ENCODE measurements at regions not wholly inside any gene's neighbourhood (a gene's known extent, or its start where the extent isn't known, plus 50 kb on each side); places are given as distances from the start of the nearest gene placed in this dataset.
"Not testable (repeated sequence)": the region's sequence is repeated elsewhere in the genome, so short reads cannot be mapped to it uniquely, and the experiment has no call there.

GRCh38 chr6:105695461-105695860 lies 292.6 kb upstream of the PREP start:
- TF ChIP-seq CTCF (IDR thresholded peaks at IDR 0.05; ENCODE audit: unreplicated experiment), result no peak
- no peak overlapping the region for H3K4me3 Mint-ChIP-seq (ENCODE audit: unreplicated experiment)
- H3K9me3 Mint-ChIP-seq (ENCODE audit: unreplicated experiment), result no peaks in the 10 kb centered on the region
- H3K27me3 Mint-ChIP-seq (ENCODE audit: unreplicated experiment), result no peaks in the 10 kb centered on the region
- H3K27ac Mint-ChIP-seq (ENCODE audit: unreplicated experiment), result no peak overlapping the region
- no peak for DNase-seq (ENCODE audit: low spot score)
- no peaks in the 10 kb centered on the region for H3K4me1 Mint-ChIP-seq (ENCODE audit: unreplicated experiment)
- H3K36me3 Mint-ChIP-seq (ENCODE audit: low read depth, unreplicated experiment), result no peaks in the 10 kb centered on the region

GRCh38 chr6:105692613-105693215 lies 289.8 kb upstream of the PREP start:
- no peak for TF ChIP-seq CTCF (IDR thresholded peaks at IDR 0.05; ENCODE audit: unreplicated experiment)
- no peak for DNase-seq (ENCODE audit: low spot score)
- Mint-ChIP-seq H3K27ac (ENCODE audit: unreplicated experiment) (no peak overlapping the region), H3K36me3 (ENCODE audit: low read depth, unreplicated experiment) (no peaks in the 10 kb centered on the region), H3K4me1 (ENCODE audit: unreplicated experiment) (no peaks in the 10 kb centered on the region), H3K4me3 (ENCODE audit: unreplicated experiment) (no peak overlapping the region), H3K27me3 (ENCODE audit: unreplicated experiment) (no peaks in the 10 kb centered on the region), H3K9me3 (ENCODE audit: unreplicated experiment) (peaks cover 6% of the 10 kb centered on the region)

DNA sequence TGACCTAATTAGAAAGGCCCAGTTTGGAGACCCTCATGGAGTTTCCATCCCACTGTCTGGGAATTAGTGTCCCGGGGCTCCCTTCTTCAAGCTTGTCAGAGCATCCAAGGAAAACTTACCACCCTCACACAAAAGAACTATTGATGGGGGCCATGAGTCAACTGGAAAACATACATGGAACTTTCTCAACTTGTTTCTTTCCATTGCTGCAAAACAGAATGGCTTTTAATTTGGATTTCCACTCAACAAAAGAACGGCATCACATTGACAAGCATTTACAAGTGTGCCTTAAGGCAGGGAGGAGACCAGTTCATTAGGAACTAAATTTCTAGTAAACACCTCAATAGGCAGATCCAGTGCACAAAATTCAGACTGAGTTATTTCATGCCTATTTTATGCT lies 289.1 kb upstream of the PREP start:
- no peak for DNase-seq (ENCODE audit: low spot score)
- no peaks in the 10 kb centered on the region for H3K27me3 Mint-ChIP-seq (ENCODE audit: unreplicated experiment)
- H3K27ac Mint-ChIP-seq (ENCODE audit: unreplicated experiment), result no peak overlapping the region
- no peak overlapping the region for H3K4me3 Mint-ChIP-seq (ENCODE audit: unreplicated experiment)
- TF ChIP-seq CTCF (IDR thresholded peaks at IDR 0.05; ENCODE audit: unreplicated experiment), result no peak
- H3K36me3 Mint-ChIP-seq (ENCODE audit: low read depth, unreplicated experiment), result peaks cover 3% of the 10 kb centered on the region
- H3K9me3 Mint-ChIP-seq (ENCODE audit: unreplicated experiment), result peaks cover 13% of the 10 kb centered on the region
- no peaks in the 10 kb centered on the region for H3K4me1 Mint-ChIP-seq (ENCODE audit: unreplicated experiment)

DNA sequence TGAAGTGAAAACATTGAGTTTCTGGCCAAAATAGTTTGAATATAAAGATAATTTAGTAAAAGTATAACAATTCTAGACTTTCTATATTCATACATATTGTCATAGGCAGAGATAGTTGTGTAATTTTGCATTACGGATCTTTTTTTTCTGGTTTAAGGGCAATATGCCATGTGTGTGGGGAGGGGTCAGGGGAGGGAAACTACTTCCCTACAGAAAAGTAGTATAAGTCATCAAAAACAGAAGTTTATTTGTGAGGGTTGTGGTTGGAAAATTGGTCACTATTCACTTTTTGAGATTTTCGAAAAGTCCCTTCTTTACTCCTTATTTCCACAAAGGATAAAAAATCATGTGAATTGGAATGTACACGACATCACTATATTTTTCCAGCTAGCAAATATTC lies 288.2 kb upstream of the PREP start:
- peaks cover 19% of the 10 kb centered on the region for H3K9me3 Mint-ChIP-seq (ENCODE audit: unreplicated experiment)
- DNase-seq (ENCODE audit: low spot score), result no peak
- H3K27ac Mint-ChIP-seq (ENCODE audit: unreplicated experiment), result no peak overlapping the region
- H3K4me3 Mint-ChIP-seq (ENCODE audit: unreplicated experiment), result no peak overlapping the region
- peaks cover 9% of the 10 kb centered on the region for H3K36me3 Mint-ChIP-seq (ENCODE audit: low read depth, unreplicated experiment)
- H3K4me1 Mint-ChIP-seq (ENCODE audit: unreplicated experiment), result no peaks in the 10 kb centered on the region
- TF ChIP-seq CTCF (IDR thresholded peaks at IDR 0.05; ENCODE audit: unreplicated experiment), result no peak
- H3K27me3 Mint-ChIP-seq (ENCODE audit: unreplicated experiment), result no peaks in the 10 kb centered on the region

DNA sequence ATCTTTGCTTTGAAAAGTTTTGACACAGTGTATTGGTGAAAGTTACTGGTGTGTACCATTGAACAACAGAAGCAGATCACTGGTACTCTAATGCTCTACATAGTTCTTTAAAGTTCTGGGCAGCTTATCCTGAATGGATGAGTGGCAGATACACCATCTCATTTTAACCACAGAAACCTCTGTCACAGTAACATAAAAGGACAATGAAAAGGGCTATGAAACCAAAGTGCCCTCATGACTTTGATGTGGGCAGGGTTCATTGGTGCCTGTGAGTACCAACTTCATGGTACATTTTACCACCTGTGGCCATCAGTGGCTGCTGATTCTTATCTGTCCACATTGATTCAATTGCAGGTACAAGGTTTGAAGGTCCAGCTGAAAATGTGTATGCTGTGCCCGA lies 285.7 kb upstream of the PREP start:
- H3K4me1 Mint-ChIP-seq (ENCODE audit: unreplicated experiment), result no peaks in the 10 kb centered on the region
- DNase-seq (ENCODE audit: low spot score), result no peak
- H3K36me3 Mint-ChIP-seq (ENCODE audit: low read depth, unreplicated experiment), result peaks cover 9% of the 10 kb centered on the region
- no peak overlapping the region for H3K4me3 Mint-ChIP-seq (ENCODE audit: unreplicated experiment)
- H3K27ac Mint-ChIP-seq (ENCODE audit: unreplicated experiment), result no peak overlapping the region
- no peaks in the 10 kb centered on the region for H3K27me3 Mint-ChIP-seq (ENCODE audit: unreplicated experiment)
- H3K9me3 Mint-ChIP-seq (ENCODE audit: unreplicated experiment), result peaks cover 24% of the 10 kb centered on the region
- no peak for TF ChIP-seq CTCF (IDR thresholded peaks at IDR 0.05; ENCODE audit: unreplicated experiment)

DNA sequence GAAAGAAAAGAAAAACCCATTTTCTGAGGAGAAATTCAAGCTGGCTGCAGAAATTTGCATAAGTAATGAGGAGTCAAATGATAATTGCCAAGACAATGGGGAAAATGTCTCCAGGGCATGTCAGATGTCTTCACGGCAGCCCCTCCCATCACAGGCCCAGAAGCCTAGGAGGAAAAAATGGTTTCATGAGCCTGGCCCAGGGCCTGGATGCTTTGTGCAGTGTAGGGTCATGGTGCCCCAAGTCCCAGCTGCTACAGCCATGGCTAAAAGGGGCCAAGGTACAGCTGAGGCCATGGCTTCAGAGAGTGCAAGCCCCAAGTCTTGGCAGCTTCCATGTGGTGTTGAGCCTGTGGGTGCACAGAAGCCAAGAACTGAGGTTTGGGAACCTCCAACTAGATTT lies 283.9 kb upstream of the PREP start:
- not testable (repeated sequence) for H3K27ac Mint-ChIP-seq (ENCODE audit: unreplicated experiment); H3K27me3 Mint-ChIP-seq (ENCODE audit: unreplicated experiment); H3K4me3 Mint-ChIP-seq (ENCODE audit: unreplicated experiment); DNase-seq (ENCODE audit: low spot score); H3K36me3 Mint-ChIP-seq (ENCODE audit: low read depth, unreplicated experiment); H3K4me1 Mint-ChIP-seq (ENCODE audit: unreplicated experiment)
- peaks cover 24% of the 10 kb centered on the region for H3K9me3 Mint-ChIP-seq (ENCODE audit: unreplicated experiment)
